ENCODE measurements at regions not wholly inside any gene's neighbourhood (a gene's known extent, or its start where the extent isn't known, plus 50 kb on each side); places are given as distances from the start of the nearest gene placed in this dataset.
A peak's percentile ranks its signal among the peaks of the same experiment; 100 is the strongest.

DNA sequence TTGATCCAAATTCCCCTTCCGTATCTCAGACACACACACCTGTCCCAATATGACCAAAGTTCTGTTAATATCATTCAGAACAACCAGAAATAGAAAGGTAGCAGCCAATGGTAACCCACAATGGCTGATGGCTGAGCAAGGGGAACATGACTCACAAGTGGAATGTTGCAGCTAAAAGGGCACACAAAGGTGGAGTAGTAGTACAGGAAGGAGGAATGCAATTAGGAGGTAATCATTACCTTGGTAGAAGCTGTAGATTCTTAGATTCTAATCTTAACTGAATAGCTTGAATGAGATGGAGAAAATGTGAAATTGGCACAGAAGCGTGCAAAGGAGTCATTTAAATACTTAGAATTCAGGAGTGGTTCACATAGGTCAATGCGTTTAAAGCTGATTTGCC, 347.9 kb downstream of the NR2F2 start:
- Histone ChIP-seq H3K9me3 (replicated peaks) (no peaks in the 10 kb centered on the region), H3K4me1 (replicated peaks) (no peaks in the 10 kb centered on the region), H3K27me3 (replicated peaks) (no peaks in the 10 kb centered on the region), H3K36me3 (no peaks in the 10 kb centered on the region), H3K27ac (no peak overlapping the region), H3K4me3 (no peak overlapping the region)
- DNase-seq (ENCODE audit: low read depth in 1 of 2, low spot score in 2 of 2): no peak

DNA sequence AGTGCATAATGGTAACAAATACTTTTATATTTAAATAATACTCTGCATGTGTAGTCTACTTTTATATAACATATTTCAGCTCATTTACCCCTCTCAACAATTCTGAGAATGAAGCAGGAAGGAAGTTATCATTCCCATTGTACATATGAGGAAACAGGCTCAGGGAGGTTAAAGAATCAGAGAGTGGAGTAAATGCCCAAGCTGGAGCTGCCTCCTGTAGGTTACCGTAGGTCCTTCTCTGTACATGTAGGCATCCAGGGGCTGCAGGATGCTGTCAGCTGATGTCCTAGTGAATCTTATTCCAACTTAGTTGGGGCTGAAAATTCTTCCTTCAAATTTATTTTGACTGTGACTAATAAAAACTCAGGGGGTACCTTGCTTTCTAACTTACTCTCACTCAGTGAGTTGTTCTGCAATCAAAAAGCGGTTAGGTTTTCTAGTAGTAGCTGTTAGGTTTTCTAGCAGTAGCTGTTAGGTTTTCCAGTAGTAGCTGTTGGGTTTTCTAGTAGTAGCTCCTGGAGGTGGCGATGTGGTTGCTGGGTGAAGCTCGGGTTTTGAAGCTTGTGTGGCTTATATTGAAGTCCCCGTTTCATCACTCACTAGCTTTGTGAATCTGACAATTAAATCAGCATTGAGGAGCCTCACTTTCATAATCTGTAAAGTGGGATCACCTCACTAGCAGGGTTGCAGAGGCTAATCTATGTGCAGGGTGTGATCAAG, 357.0 kb downstream of the NR2F2 start:
- Histone ChIP-seq H3K4me1 (replicated peaks) (no peaks in the 10 kb centered on the region), H3K27me3 (replicated peaks) (no peaks in the 10 kb centered on the region), H3K27ac (no peak overlapping the region), H3K4me3 (no peak overlapping the region), H3K9me3 (replicated peaks) (no peaks in the 10 kb centered on the region), H3K36me3 (no peaks in the 10 kb centered on the region)
- no peak for DNase-seq (ENCODE audit: low read depth in 1 of 2, low spot score in 2 of 2)

DNA sequence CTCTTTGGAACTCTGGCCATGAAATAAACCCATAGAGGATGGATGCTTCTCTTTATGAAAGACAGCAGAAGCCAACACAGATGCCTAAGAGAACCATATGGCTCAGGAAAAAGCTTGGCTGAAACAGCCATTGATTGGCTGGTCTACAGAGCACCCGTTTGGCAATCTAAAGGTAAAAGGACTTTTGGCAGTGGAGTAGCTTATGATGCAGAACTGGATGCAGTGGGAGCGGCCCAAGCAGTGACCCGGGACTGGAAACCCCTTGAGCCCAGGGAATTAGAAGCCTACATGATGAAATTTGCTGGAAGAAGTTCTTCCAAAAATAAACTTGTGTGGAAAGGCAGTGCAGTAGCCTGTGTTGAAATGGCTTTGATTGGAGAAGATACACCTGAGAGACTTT, 360.2 kb downstream of the NR2F2 start:
- Histone ChIP-seq H3K9me3 (replicated peaks) (no peaks in the 10 kb centered on the region), H3K36me3 (no peaks in the 10 kb centered on the region), H3K27ac (no peak overlapping the region), H3K4me3 (no peak overlapping the region), H3K27me3 (replicated peaks) (no peaks in the 10 kb centered on the region), H3K4me1 (replicated peaks) (no peaks in the 10 kb centered on the region)
- DNase-seq (ENCODE audit: low read depth in 1 of 2, low spot score in 2 of 2): no peak

DNA sequence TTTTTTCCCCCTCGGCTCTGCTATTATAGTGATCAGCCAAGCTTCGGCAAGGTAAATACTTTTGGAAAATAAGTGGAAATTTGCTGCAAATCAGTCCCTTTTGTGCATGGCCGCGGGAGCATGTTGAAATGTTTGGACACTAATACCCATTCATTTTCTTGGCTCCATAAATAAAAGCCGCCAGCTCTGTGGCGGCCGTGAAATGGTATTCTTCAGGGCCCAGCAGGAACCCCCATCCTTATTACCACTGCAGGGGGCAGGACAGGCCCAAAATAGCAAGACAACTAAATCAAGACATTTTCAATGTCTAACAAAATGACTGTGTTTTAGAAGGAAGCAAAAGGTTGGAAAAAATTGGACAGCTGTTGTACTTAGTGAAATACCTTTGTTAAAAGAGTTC, 362.3 kb downstream of the NR2F2 start:
- no peak overlapping the region for H3K27ac ChIP-seq
- H3K4me1 ChIP-seq (replicated peaks): no peaks in the 10 kb centered on the region
- DNase-seq (ENCODE audit: low read depth in 1 of 2, low spot score in 2 of 2): no peak
- no peak overlapping the region for H3K4me3 ChIP-seq
- H3K9me3 ChIP-seq (replicated peaks): no peaks in the 10 kb centered on the region
- no peaks in the 10 kb centered on the region for H3K36me3 ChIP-seq
- H3K27me3 ChIP-seq (replicated peaks): no peaks in the 10 kb centered on the region

DNA sequence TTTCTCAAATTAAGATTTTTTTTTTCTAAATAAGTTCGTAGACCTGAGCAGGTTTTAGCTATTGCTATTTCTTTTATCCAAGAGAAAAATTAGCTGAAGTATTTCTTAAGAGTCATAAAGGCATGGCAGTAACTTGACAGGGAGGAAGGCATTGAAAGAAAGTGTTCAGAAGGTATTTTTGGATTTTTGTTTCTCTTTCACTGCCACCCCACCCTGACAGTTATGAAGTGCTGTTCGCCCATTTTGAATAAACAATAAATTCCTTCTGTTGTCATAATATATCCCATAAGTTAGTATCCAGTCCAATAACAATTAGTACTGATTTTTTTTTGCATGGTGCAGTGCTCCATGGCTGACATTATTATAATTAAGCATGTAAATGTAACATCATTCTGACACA, 363.0 kb downstream of the NR2F2 start:
- no peak overlapping the region for H3K4me3 ChIP-seq
- no peaks in the 10 kb centered on the region for H3K4me1 ChIP-seq (replicated peaks)
- H3K27me3 ChIP-seq (replicated peaks): no peaks in the 10 kb centered on the region

DNA sequence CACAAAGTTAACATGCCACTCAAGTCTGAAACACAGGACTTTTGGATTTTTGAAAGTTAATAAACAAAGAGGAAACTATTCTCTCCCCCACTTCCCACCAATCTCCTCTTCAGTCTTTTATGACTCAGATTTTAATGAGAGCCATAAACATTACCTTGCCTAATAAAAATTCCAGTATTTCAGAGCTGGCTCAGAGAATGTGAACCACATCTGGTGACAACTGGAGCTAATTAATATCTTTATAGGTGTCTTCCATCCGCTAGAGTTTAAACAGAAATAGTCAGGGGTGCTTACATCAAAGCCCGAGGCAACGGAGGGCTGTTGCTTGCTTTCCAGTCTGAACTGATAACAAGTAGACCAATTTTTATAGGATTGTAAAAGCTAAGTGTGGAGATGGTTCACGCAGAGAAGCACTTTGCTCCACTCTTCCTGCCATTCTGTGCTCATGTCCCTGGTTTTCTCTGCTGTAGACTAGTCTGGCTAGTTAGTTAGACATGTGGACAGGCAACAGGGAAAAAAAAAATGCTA, 363.6 kb downstream of the NR2F2 start:
- H3K36me3 ChIP-seq: no peaks in the 10 kb centered on the region
- peak in 1 of 2 experiments; percentile 1 for DNase-seq (ENCODE audit: low read depth in 1 of 2, low spot score in 2 of 2)

More for the DNA sequence above, 363.0 kb downstream of the NR2F2 start:
- H3K27ac ChIP-seq: no peak overlapping the region
- H3K9me3 ChIP-seq (replicated peaks): no peaks in the 10 kb centered on the region
- DNase-seq (ENCODE audit: low read depth in 1 of 2, low spot score in 2 of 2): no peak
- H3K36me3 ChIP-seq: no peaks in the 10 kb centered on the region

DNA sequence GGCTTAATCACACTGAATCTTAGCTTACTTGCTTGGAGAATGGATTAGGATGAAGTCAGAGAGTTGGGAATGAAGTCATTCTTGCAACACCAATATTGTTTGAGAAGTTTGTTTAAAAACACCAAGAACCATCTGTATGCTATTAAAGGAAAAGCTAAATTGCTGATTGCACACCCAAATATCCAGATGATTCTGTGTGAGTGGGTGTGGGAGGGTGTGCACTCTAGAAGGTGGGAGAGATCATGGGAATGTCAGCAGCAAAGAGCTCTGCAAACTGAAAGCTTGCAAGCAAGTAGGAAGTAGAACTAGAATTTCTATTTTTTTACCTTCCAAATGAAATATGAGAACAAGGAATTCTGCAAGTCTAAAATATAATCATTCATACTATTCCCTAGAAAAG, 364.9 kb downstream of the NR2F2 start:
- no peak for DNase-seq (ENCODE audit: low read depth in 1 of 2, low spot score in 2 of 2)
- no peaks in the 10 kb centered on the region for H3K9me3 ChIP-seq (replicated peaks)
- no peak overlapping the region for H3K27ac ChIP-seq
- no peaks in the 10 kb centered on the region for H3K4me1 ChIP-seq (replicated peaks)
- H3K36me3 ChIP-seq: no peaks in the 10 kb centered on the region
- no peaks in the 10 kb centered on the region for H3K27me3 ChIP-seq (replicated peaks)
- H3K4me3 ChIP-seq: no peak overlapping the region

More for the DNA sequence above, 363.6 kb downstream of the NR2F2 start:
- no peaks in the 10 kb centered on the region for H3K9me3 ChIP-seq (replicated peaks)
- H3K4me1 ChIP-seq (replicated peaks): no peaks in the 10 kb centered on the region
- no peaks in the 10 kb centered on the region for H3K27me3 ChIP-seq (replicated peaks)
- H3K27ac ChIP-seq: no peak overlapping the region
- no peak overlapping the region for H3K4me3 ChIP-seq

DNA sequence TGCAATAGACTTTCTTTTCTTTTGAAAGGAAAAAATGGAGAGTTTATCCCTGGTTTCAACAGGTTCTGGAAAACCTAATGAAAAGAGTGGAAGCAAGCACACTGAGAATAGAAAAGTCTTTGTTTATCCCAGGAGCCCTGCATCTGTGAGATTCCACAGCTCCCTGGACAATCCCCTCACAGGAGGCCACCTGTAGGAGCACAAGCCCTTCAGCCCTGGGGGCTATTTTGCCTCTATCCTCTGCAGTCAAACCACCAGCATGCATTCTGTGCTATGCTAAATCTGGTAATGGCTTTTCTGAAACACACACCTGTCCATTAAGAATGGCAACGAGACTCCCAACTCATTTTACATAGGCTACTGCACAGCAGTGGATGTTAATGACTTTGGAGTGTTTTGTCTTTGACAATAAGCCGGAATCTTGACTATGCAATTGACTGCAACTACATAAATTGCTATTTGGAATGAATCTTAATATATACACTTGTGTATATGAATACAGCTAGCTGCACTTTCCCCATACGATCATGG, 369.4 kb downstream of the NR2F2 start:
- DNase-seq (ENCODE audit: low read depth in 1 of 2, low spot score in 2 of 2): no peak
- Histone ChIP-seq H3K36me3 (no peaks in the 10 kb centered on the region), H3K4me1 (replicated peaks) (no peaks in the 10 kb centered on the region), H3K27ac (no peak overlapping the region), H3K4me3 (no peak overlapping the region), H3K27me3 (replicated peaks) (no peaks in the 10 kb centered on the region), H3K9me3 (replicated peaks) (no peaks in the 10 kb centered on the region; the same call in 1 of the 2 replicates)

DNA sequence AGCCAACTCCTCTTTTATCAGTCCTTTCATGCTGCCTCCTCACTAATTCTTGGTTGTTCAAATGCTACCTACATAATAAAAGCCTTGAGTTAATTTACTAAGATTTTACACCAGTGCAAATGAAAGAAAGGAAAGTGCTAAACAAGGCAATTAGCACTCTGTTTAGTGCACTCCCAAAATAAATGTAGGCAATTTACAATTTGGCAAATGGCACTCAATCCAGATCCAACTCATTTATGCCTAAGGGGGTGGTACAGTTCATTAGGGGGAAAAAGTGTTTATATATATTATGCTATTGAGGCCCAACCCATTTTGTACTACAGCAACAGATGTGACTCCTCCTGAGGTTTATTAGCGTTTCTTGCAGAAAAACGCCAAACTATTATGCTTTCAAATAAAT, 370.1 kb downstream of the NR2F2 start:
- DNase-seq (ENCODE audit: low read depth in 1 of 2, low spot score in 2 of 2): no peak
- Histone ChIP-seq H3K27me3 (replicated peaks) (no peaks in the 10 kb centered on the region), H3K4me1 (replicated peaks) (no peaks in the 10 kb centered on the region), H3K9me3 (replicated peaks) (no peaks in the 10 kb centered on the region; the same call in 1 of the 2 replicates), H3K4me3 (no peak overlapping the region), H3K27ac (no peak overlapping the region), H3K36me3 (no peaks in the 10 kb centered on the region)

DNA sequence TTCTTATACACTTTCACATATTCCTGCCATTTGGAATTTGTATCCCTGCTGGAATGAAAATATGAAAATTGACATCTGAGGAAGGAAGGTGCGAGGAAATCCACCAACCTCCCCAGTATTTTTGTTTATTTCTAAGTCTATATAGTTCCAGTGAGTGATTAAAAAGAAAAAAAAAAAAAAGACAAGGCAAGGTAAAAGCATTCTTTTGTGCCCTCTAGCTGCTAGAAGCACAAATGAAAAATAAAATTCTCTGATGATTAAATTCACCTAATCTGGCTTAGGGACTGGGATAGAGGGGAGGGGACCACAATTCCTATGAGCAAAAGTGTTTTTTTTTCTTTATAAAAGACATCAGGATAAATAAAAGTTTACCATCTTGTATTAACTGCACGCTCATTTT, 370.9 kb downstream of the NR2F2 start:
- H3K4me3 ChIP-seq: no peak overlapping the region
- no peaks in the 10 kb centered on the region; the same call in 1 of the 2 replicates for H3K9me3 ChIP-seq (replicated peaks)
- DNase-seq (ENCODE audit: low read depth in 1 of 2, low spot score in 2 of 2): no peak
- no peaks in the 10 kb centered on the region for H3K4me1 ChIP-seq (replicated peaks)
- no peaks in the 10 kb centered on the region for H3K27me3 ChIP-seq (replicated peaks)
- no peak overlapping the region for H3K27ac ChIP-seq
- no peaks in the 10 kb centered on the region for H3K36me3 ChIP-seq

DNA sequence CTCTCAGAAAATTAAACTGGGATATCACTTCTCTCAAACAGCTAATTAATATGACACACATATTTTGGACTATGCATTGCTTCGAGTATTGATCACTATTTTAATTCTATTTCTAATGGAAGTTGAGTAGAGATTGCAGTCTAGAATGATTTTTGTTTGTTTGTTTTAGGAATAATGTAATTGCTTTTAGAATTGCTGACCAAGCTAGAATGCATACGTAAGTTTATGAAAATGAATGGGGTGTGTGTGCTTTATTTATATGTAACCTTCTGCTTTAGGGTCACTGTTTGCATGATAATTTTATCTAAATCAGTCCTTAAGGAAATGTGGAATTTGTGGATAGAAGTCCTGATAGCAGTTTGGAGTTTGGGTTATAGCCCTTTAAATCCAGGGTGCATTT, 371.4 kb downstream of the NR2F2 start:
- no peak for DNase-seq (ENCODE audit: low read depth in 1 of 2, low spot score in 2 of 2)
- no peaks in the 10 kb centered on the region for H3K27me3 ChIP-seq (replicated peaks)
- no peaks in the 10 kb centered on the region; the same call in 1 of the 2 replicates for H3K9me3 ChIP-seq (replicated peaks)
- H3K4me3 ChIP-seq: no peak overlapping the region
- no peak overlapping the region for H3K27ac ChIP-seq
- H3K36me3 ChIP-seq: no peaks in the 10 kb centered on the region
- no peaks in the 10 kb centered on the region for H3K4me1 ChIP-seq (replicated peaks)

DNA sequence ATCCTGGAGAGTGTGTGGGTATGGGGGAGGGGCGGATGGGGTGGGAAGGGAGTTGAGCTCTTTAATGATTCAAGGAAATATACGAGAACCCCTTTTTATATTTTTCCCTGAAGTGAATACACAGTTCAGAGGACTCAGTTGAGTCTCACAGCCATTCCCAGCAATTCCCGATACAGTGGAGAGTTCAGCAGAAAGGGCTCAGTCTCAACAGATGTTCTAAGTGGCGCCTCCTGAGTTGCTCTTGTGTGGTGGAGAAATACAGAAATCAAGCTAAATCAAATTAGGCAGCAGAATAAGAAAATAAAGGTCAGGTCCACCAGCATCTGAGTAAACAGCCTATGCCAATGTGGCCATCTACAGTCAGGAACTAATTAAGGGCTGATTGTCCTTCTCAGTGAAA, 372.1 kb downstream of the NR2F2 start:
- no peak for DNase-seq (ENCODE audit: low read depth in 1 of 2, low spot score in 2 of 2)
- Histone ChIP-seq H3K27ac (no peak overlapping the region), H3K4me3 (no peak overlapping the region), H3K4me1 (replicated peaks) (no peaks in the 10 kb centered on the region), H3K9me3 (replicated peaks) (no peaks in the 10 kb centered on the region; the same call in 1 of the 2 replicates), H3K36me3 (no peaks in the 10 kb centered on the region), H3K27me3 (replicated peaks) (no peaks in the 10 kb centered on the region)

DNA sequence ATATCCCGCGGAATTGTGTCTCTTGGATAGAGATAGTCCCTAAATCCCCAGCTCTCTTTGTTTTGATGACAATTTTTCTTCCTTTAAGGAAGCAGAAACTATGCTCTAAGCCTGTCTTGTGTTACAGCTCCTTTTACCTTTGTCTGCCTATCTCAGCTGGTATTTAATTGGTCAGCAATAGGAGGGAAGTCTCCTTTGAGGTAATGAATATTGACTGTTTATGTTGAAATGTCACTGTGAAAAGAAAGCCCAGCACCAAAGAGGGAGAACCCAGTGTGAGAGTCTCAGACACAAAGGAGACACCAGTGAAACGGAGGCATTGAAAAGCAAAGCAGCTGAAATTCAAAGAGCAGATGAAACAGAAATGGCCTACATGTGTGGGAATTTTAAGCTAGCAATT, 372.6 kb downstream of the NR2F2 start:
- no peak overlapping the region for H3K4me3 ChIP-seq
- no peaks in the 10 kb centered on the region for H3K4me1 ChIP-seq (replicated peaks)
- H3K27ac ChIP-seq: no peak overlapping the region
- H3K27me3 ChIP-seq (replicated peaks): no peaks in the 10 kb centered on the region
- no peak for DNase-seq (ENCODE audit: low read depth in 1 of 2, low spot score in 2 of 2)
- H3K9me3 ChIP-seq (replicated peaks): no peaks in the 10 kb centered on the region; the same call in 1 of the 2 replicates
- no peaks in the 10 kb centered on the region for H3K36me3 ChIP-seq

DNA sequence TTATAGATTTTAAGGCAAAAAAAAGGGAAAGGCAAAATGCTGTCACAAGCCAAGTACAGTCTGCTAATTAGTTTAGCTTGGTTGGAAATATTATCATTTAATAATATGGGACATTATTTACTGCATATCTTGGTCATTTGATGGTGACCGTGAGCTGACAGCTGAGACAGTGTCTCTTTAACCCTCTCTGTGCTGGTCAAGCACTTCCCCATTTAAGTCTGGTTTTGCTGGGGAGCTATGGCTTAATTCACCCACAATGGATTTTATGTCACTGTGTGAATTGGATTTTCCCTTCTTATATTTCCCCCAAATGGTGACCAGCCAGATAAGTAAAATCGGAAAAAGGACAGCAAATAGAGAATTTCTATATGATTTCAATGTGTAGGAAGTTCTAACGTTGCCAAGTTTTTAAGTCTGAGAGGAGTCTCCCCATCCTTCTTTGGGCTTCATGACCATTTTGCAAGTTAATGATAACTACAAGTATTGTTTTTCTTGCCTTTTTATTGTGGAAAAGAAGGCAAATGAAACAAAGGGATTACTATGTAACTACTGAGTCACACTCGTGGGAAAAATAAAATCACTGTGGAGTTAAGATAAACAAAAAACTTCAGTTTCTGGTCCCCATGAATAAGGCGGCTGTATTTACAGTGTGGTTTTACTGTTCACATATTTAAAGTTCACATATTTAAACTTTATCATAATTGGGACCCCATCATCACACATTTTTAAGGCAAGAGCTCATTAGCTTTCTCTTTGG, 373.5 kb downstream of the NR2F2 start:
- DNase-seq (ENCODE audit: low read depth in 1 of 2, low spot score in 2 of 2): peak in 1 of 2 experiments; percentile 4
- no peaks in the 10 kb centered on the region for H3K27me3 ChIP-seq (replicated peaks)
- H3K36me3 ChIP-seq: no peaks in the 10 kb centered on the region
- no peak overlapping the region for H3K4me3 ChIP-seq
- no peak overlapping the region for H3K27ac ChIP-seq
- H3K4me1 ChIP-seq (replicated peaks): no peaks in the 10 kb centered on the region
- no peaks in the 10 kb centered on the region; the same call in 1 of the 2 replicates for H3K9me3 ChIP-seq (replicated peaks)
